Liver (tissue), 8 donors: ENCODE measurements at regions not wholly inside any gene's neighbourhood (a gene's known extent, or its start where the extent isn't known, plus 50 kb on each side); places are given as distances from the start of the nearest gene placed in this dataset.

ENCODE experiments used
- DNase-seq: peaks from one replicate; pipeline ENCODE4 v3.0.0-alpha.2; 2017; ENCODE audit warnings: low spot score
- H3K27ac ChIP-seq, 2 donors: one replicate each; pipeline ENCODE4 v1.7.0; 2013; ENCODE audit warnings: inconsistent platforms in 2 of 2, low read length in 2 of 2, control low read depth in 1 of 2, low read depth in 1 of 2, mild to moderate bottlenecking in 1 of 2
- H3K27me3 ChIP-seq, 4 donors: one replicate each; pipeline versions ENCODE4 v1.6.1 to v1.7.0; 2013; ENCODE audit warnings: low read length in 3 of 4, inconsistent platforms in 1 of 4, mild to moderate bottlenecking in 1 of 4, moderate library complexity in 1 of 4; ENCODE audit not compliant: control insufficient read depth in 4 of 4, insufficient read depth in 4 of 4
- H3K36me3 ChIP-seq, 4 donors: one replicate each; pipeline versions ENCODE4 v1.6.1 to v1.7.0; 2013; ENCODE audit warnings: low read length in 3 of 4, mild to moderate bottlenecking in 3 of 4, low read depth in 1 of 4, moderate library complexity in 1 of 4; ENCODE audit not compliant: control insufficient read depth in 4 of 4, insufficient read depth in 3 of 4
- H3K4me1 ChIP-seq, 4 donors: one replicate each; pipeline versions ENCODE4 v1.6.1 to v1.7.0; 2013; ENCODE audit warnings: low read length in 3 of 4, mild to moderate bottlenecking in 3 of 4, moderate library complexity in 1 of 4; ENCODE audit not compliant: control insufficient read depth in 4 of 4, insufficient read depth in 4 of 4
- H3K4me3 ChIP-seq, 3 donors: one replicate each; pipeline versions ENCODE4 v1.6.1 to v1.7.0; 2013; ENCODE audit warnings: low read length in 3 of 3, control low read depth in 1 of 3, low read depth in 1 of 3, mild to moderate bottlenecking in 1 of 3
- H3K9ac ChIP-seq, 2 donors: one replicate each; pipeline ENCODE4 v1.7.0; 2013; ENCODE audit warnings: low read length in 2 of 2, mild to moderate bottlenecking in 2 of 2, moderate library complexity in 2 of 2, control low read depth in 1 of 2, low read depth in 1 of 2
- H3K9me3 ChIP-seq, 4 donors: one replicate each; pipeline versions ENCODE4 v1.6.1 to v1.7.0; 2013; ENCODE audit warnings: low read length in 3 of 4; ENCODE audit not compliant: control insufficient read depth in 4 of 4
- ATF3 ChIP-seq: IDR thresholded peaks from 2 replicates; pipeline ENCODE4 v1.6.1; 2016; ENCODE audit warnings: antibody characterized with exemption
- CTCF ChIP-seq: fragments of 150-350 bp; IDR thresholded peaks from 2 replicates; pipeline ENCODE4 v1.5.1; 2017; ENCODE audit warnings: improper control_type of control experiment, low read depth, low read length; ENCODE audit not compliant: missing input control
- EGR1 ChIP-seq, 2 donors: IDR thresholded peaks; 2 replicates each; pipeline ENCODE4 v1.6.1; 2016 to 2018; ENCODE audit warnings: antibody characterized with exemption in 2 of 2, low read depth in 2 of 2
- FOXA1 ChIP-seq: IDR thresholded peaks from 2 replicates; pipeline ENCODE4 v1.6.1; 2016; ENCODE audit warnings: antibody characterized with exemption
- FOXA2 ChIP-seq: IDR thresholded peaks from 2 replicates; pipeline ENCODE4 v1.6.1; 2016; ENCODE audit warnings: antibody characterized with exemption
- HNF4A ChIP-seq, 2 donors: conservative IDR thresholded peaks; 2 replicates each; pipeline ENCODE4 v1.6.1; 2016; ENCODE audit warnings: antibody characterized with exemption in 2 of 2, mild to moderate bottlenecking in 2 of 2
- HNF4G ChIP-seq: IDR thresholded peaks from 2 replicates; pipeline ENCODE4 v1.6.1; 2016; ENCODE audit warnings: antibody characterized with exemption
- JUND ChIP-seq, 2 donors: IDR thresholded peaks; 2 replicates each; pipeline ENCODE4 v1.6.1; 2016; ENCODE audit warnings: antibody characterized with exemption in 2 of 2
- MAX ChIP-seq: IDR thresholded peaks from 2 replicates; pipeline ENCODE4 v1.6.1; 2016; ENCODE audit warnings: antibody characterized with exemption
- NR2F2 ChIP-seq: IDR thresholded peaks from 2 replicates; pipeline ENCODE4 v1.6.1; 2016; ENCODE audit warnings: antibody characterized with exemption
- RAD21 ChIP-seq, 2 donors: IDR thresholded peaks; 2 replicates each; pipeline ENCODE4 v1.6.1; 2016; ENCODE audit warnings: antibody characterized with exemption in 2 of 2, mild to moderate bottlenecking in 2 of 2
- REST ChIP-seq: IDR thresholded peaks from 2 replicates; pipeline ENCODE4 v1.6.1; 2016; ENCODE audit warnings: antibody characterized with exemption, mild to moderate bottlenecking
- RXRA ChIP-seq, 2 donors: IDR thresholded peaks; 2 replicates each; pipeline ENCODE4 v1.6.1; 2017 to 2018; ENCODE audit warnings: antibody characterized with exemption in 2 of 2, mild to moderate bottlenecking in 1 of 2
- SP1 ChIP-seq: IDR thresholded peaks from 2 replicates; pipeline ENCODE4 v1.6.1; 2018; ENCODE audit warnings: antibody characterized with exemption, mild to moderate bottlenecking
- TAF1 ChIP-seq: conservative IDR thresholded peaks from 2 replicates; pipeline ENCODE4 v1.6.1; 2016; ENCODE audit warnings: antibody characterized with exemption, mild to moderate bottlenecking
- YY1 ChIP-seq: IDR thresholded peaks from 2 replicates; pipeline ENCODE4 v1.6.1; 2016; ENCODE audit warnings: antibody characterized with exemption, mild to moderate bottlenecking
- ZBTB33 ChIP-seq: IDR thresholded peaks from 2 replicates; pipeline ENCODE4 v1.6.1; 2016; ENCODE audit warnings: antibody characterized with exemption
- WGBS: extraction: QIAGEN DNeasy Blood & Tissue Kit; methylation state at CpG from one replicate; pipeline ENCODE4 v1.1.7; 2013; 5-methylcytosine and 5-hydroxymethylcytosine counted together
- donor health status: healthy.
- donor health status: healthy.
- donor health status: healthy.
- donor health status: healthy.
- donor health status: healthy.

- no peaks in the 10 kb centered on the region for H3K36me3 ChIP-seq
- 43% methylated on average over 13 of the region's 13 CpGs for WGBS
These were observed 1203.3 kb downstream of the BRD1 start for GRCh38 chr22:48624401-48624800.

GRCh38 chr22:48622891-48623545 lies 1204.7 kb downstream of the BRD1 start:
- Histone ChIP-seq H3K4me1 (no peaks in the 10 kb centered on the region), H3K36me3 (no peaks in the 10 kb centered on the region), H3K9ac (no peak overlapping the region), H3K4me3 (no peak overlapping the region), H3K9me3 (no peaks in the 10 kb centered on the region), H3K27me3 (no peaks in the 10 kb centered on the region), H3K27ac (no peak overlapping the region)
- no peak for TF ChIP-seq ATF3
- TF ChIP-seq MAX: no peak
- no peak for TF ChIP-seq YY1
- no peak for DNase-seq
- WGBS: 95% methylated on average over 55 of the region's 55 CpGs

More at GRCh38 chr22:48624401-48624800, 1203.3 kb downstream of the BRD1 start:
- TF ChIP-seq MAX: no peak
- TF ChIP-seq HNF4A (conservative IDR thresholded peaks at IDR 0.05): no peak
- TF ChIP-seq ZBTB33: no peak
- TF ChIP-seq JUND (IDR thresholded peaks at IDR 0.05): no peak
- TF ChIP-seq RXRA (IDR thresholded peaks at IDR 0.05): no peak
- TF ChIP-seq YY1: no peak
- no peak for TF ChIP-seq RAD21 (IDR thresholded peaks at IDR 0.05)
- TF ChIP-seq HNF4G: no peak
- TF ChIP-seq REST: no peak
- no peak for TF ChIP-seq EGR1 (IDR thresholded peaks at IDR 0.05; ENCODE audit: low read depth in 2 of 2)
- no peak overlapping the region for H3K4me3 ChIP-seq
- H3K9ac ChIP-seq: no peak overlapping the region
- H3K9me3 ChIP-seq: no peaks in the 10 kb centered on the region
- no peak overlapping the region for H3K27ac ChIP-seq
- no peaks in the 10 kb centered on the region for H3K27me3 ChIP-seq
- no peaks in the 10 kb centered on the region for H3K4me1 ChIP-seq
- DNase-seq: no peak

GRCh38 chr22:48621085-48621484 lies 1206.6 kb downstream of the BRD1 start:
- no peak for DNase-seq
- no peaks in the 10 kb centered on the region for H3K36me3 ChIP-seq
- H3K9me3 ChIP-seq: no peaks in the 10 kb centered on the region
- H3K9ac ChIP-seq: no peak overlapping the region
- H3K4me1 ChIP-seq: no peaks in the 10 kb centered on the region
- H3K27ac ChIP-seq: no peak overlapping the region
- H3K27me3 ChIP-seq: no peaks in the 10 kb centered on the region
- H3K4me3 ChIP-seq: no peak overlapping the region
- TF ChIP-seq CTCF: no peak
- no peak for TF ChIP-seq FOXA1
- TF ChIP-seq SP1: no peak
- no peak for TF ChIP-seq HNF4A (conservative IDR thresholded peaks at IDR 0.05)
- no peak for TF ChIP-seq FOXA2
- TF ChIP-seq NR2F2: no peak
- no peak for TF ChIP-seq EGR1 (IDR thresholded peaks at IDR 0.05; ENCODE audit: low read depth in 2 of 2)
- no peak for TF ChIP-seq ZBTB33
- TF ChIP-seq HNF4G: no peak
- no peak for TF ChIP-seq RXRA (IDR thresholded peaks at IDR 0.05)
- TF ChIP-seq JUND (IDR thresholded peaks at IDR 0.05): no peak
- no peak for TF ChIP-seq TAF1
